GM12865 (cell line): ENCODE measurements at regions not wholly inside any gene's neighbourhood (a gene's known extent, or its start where the extent isn't known, plus 50 kb on each side); places are given as distances from the start of the nearest gene placed in this dataset.

ENCODE experiments used
- DNase-seq: peaks from one replicate; pipeline ENCODE4 v3.0.0; 2010; ENCODE audit warnings: low read depth
- H3K4me3 ChIP-seq: 2 replicates; pipeline ENCODE4 v1.5.1; 2011; ENCODE audit warnings: mild to moderate bottlenecking, low read depth, low read length, control low read depth
- CTCF ChIP-seq: IDR thresholded peaks from 2 replicates; pipeline ENCODE4 v1.5.1; 2011; ENCODE audit warnings: low read length, control low read depth, low read depth, inconsistent platforms; ENCODE audit not compliant: insufficient read depth; ENCODE audit errors: missing control alignments

DNA sequence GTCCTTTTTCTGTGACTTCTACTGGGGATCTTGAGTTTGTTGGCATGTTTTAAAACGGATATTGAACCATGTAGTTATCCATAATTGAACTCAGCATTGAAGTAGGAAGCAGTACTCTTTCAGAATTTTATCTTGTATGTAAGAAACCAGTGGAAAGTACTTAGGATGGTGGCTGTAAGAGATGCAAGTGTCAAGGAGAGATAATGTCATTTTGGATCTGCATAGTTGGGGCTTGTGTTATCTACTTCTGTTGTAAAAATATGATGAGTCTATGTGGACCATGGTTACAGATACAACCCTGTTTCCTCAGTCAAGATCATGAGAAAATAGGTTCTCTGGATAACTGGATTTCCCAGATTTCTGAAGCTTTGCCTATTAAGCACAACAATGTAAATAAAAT, 113.7 kb downstream of the NAB1 start:
- H3K4me3 ChIP-seq, result no peak overlapping the region
- no peak for DNase-seq
- no peak for TF ChIP-seq CTCF

DNA sequence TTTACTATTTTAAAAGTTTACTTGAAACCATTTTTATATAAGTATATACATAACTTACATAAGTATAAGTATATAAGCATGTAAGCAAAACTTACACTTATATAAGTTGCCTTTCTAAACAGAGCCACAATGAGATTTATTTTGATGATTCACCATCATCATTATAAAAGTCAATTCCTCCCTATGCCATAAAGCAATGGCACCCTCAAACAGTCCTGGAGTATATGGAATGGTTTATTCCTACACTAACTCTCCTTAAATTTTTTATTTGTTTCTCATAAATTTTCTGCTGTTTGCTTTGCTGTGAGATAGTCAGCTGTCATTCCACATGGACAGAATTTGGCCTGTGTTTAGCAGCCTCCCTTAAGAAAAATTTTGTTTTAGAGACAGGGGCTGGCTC, 114.2 kb downstream of the NAB1 start:
- TF ChIP-seq CTCF, result no peak
- no peak overlapping the region for H3K4me3 ChIP-seq

DNA sequence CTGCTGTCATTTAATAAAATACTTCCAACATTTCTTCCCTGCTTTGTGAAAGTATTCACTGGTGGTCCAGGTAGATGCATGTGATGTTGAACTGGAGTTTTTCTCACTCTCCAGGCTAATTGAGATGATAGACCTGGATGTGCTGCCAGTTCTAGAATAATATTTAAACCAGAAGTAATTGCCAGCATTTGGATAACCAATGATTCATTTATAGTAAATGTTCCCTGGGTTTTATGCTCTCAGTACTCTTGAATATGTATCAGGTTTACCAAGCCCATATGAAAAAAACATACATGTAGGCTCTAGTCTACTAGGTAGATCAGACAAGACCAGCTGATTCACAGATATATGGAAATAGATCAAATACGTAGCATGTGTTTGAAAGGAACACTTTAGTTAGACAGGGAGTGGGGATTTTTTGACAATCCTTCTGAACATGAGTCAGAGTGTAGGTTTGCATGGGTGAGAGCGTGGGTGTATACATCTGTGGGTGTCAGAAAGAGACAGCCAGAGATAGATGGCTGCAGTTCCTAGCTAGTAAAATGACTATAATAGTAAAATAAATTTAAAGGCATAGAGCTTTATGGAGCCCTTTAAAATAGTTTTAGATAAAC, 115.1 kb downstream of the NAB1 start:
- no peak for TF ChIP-seq CTCF
- peak; percentile 9 for DNase-seq

More for the DNA sequence above, 114.2 kb downstream of the NAB1 start:
- no peak for DNase-seq

GRCh38 chr2:190765386-190766173, 115.0 kb upstream of the GLS start:
- no peak for TF ChIP-seq CTCF
- no peak overlapping the region for H3K4me3 ChIP-seq
- DNase-seq, result no peak

More for the DNA sequence above, 115.1 kb downstream of the NAB1 start:
- no peak overlapping the region for H3K4me3 ChIP-seq

DNA sequence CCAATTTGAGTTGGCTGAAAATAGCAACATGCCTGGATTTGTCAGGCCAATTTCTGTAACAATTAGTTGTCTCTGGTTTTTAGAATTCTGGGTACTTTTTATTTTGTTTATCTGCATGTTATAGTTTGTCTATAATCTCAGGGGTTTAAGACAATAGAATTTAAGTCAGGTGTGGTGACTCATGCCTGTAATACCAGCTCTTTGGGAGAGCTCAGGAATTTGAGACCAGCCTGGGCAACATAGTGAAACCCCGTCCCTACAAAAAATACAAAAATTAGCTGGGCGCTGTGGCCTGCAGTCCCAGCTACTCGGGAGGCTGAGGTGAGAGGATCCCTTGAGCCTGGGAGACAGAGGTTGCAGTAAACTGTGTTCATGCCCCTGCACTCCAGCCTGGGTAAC, 114.4 kb upstream of the GLS start:
- H3K4me3 ChIP-seq, result no peak overlapping the region
- TF ChIP-seq CTCF, result no peak
- DNase-seq, result no peak

DNA sequence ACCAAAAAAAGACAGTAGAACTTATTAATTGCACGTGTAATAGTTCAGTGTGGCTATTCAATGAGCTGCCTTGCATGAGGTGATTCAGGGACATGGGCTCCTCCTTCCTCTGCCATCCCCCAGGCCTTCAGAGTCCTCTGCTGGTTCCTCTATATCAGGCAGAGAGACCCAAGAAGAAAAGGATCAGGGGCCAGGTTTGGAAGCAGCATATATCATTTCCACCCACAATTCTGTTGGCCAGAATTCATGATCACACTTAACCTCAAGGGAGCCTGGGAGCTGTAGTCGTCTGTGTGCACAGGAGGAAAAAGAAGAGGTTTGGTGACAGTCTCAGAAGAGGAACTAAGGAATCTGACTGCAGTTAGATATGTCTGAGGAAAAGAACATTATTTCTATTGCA, 114.0 kb upstream of the GLS start:
- TF ChIP-seq CTCF, result no peak
- no peak overlapping the region for H3K4me3 ChIP-seq
- no peak for DNase-seq
